ENCODE measurements at regions not wholly inside any gene's neighbourhood (a gene's known extent, or its start where the extent isn't known, plus 50 kb on each side); places are given as distances from the start of the nearest gene placed in this dataset.

- no peak overlapping the region for H3K4me2 ChIP-seq
- CTCF ChIA-PET = no interaction called here
- no peaks in the 10 kb centered on the region for H3K4me1 ChIP-seq (ENCODE audit: control insufficient read depth in 1 of 2, insufficient read depth in 2 of 2, low read depth in 1 of 2, low read length in 1 of 2)
- no peak overlapping the region for H2AFZ ChIP-seq (ENCODE audit: low read depth)
- no peak overlapping the region for H3K27ac ChIP-seq (ENCODE audit: low read depth in 2 of 2, low read length in 1 of 2)
- no peak overlapping the region for H3K4me3 ChIP-seq (ENCODE audit: low read depth in 2 of 2, low read length in 1 of 2)
- no peaks in the 10 kb centered on the region for H3F3A ChIP-seq (replicated peaks; ENCODE audit: insufficient read depth)
- no peaks in the 10 kb centered on the region for H4K20me1 ChIP-seq (ENCODE audit: insufficient read depth)
- H3K79me2 ChIP-seq (ENCODE audit: insufficient read depth) = no peaks in the 10 kb centered on the region
- H3K9me3 ChIP-seq = peaks cover 19% of the 10 kb centered on the region
- no peaks in the 10 kb centered on the region for H3K9me2 ChIP-seq
- H3K36me3 ChIP-seq (replicated peaks in 1 of 2; ENCODE audit: control insufficient read depth in 1 of 2, insufficient read depth in 2 of 2, low read length in 1 of 2) = no peaks in the 10 kb centered on the region
- TF ChIP-seq SIN3A (IDR thresholded peaks at IDR 0.05; ENCODE audit: borderline replicate concordance, low read depth, low read length) = no peak
- no peak for TF ChIP-seq TEAD4 (IDR thresholded peaks at IDR 0.05; ENCODE audit: borderline replicate concordance, insufficient read depth)
- TF ChIP-seq ELF1 (IDR thresholded peaks at IDR 0.05) = no peak
- TF ChIP-seq ZBTB33 (IDR thresholded peaks at IDR 0.05; ENCODE audit: borderline replicate concordance, low read depth) = no peak
- no peak for TF ChIP-seq NRF1 (IDR thresholded peaks at IDR 0.05; ENCODE audit: low read depth, low read length)
- no peak for TF ChIP-seq RFX5 (IDR thresholded peaks at IDR 0.05; ENCODE audit: low read length)
- TF ChIP-seq CTCF (IDR thresholded peaks at IDR 0.05) = no peak
- no peak for TF ChIP-seq RCOR1 (IDR thresholded peaks at IDR 0.05; ENCODE audit: low read length)
- TF ChIP-seq POLR2AphosphoS5 (IDR thresholded peaks at IDR 0.05; ENCODE audit: low read depth, low read length) = no peak
- no peak for TF ChIP-seq YY1 (IDR thresholded peaks at IDR 0.05; ENCODE audit: low read depth)
- TF ChIP-seq EP300 (IDR thresholded peaks at IDR 0.05; ENCODE audit: borderline replicate concordance in 1 of 2, low read depth in 1 of 2, low read length in 1 of 2) = no peak
- TF ChIP-seq FOSL2 (IDR thresholded peaks at IDR 0.05; ENCODE audit: borderline replicate concordance, low read depth) = no peak
- TF ChIP-seq NFIC (IDR thresholded peaks at IDR 0.05; ENCODE audit: borderline replicate concordance) = no peak
- no peak for TF ChIP-seq USF1 (IDR thresholded peaks at IDR 0.05; ENCODE audit: borderline replicate concordance, low read depth)
- no peak for TF ChIP-seq GATA2 (CRISPR knock-in tag; IDR thresholded peaks at IDR 0.05)
- TF ChIP-seq IRF3 (IDR thresholded peaks at IDR 0.05; ENCODE audit: low read depth, low read length) = no peak
- TF ChIP-seq MEF2A (IDR thresholded peaks at IDR 0.05; ENCODE audit: borderline replicate concordance, low read depth) = no peak
- TF ChIP-seq SMC3 (IDR thresholded peaks at IDR 0.05; ENCODE audit: low read depth, low read length) = no peak
- TF ChIP-seq MAX (IDR thresholded peaks at IDR 0.05; ENCODE audit: low read depth) = no peak
- H3K27me3 ChIP-seq (ENCODE audit: insufficient read depth) = no peaks in the 10 kb centered on the region
- no peak overlapping the region for H3K9ac ChIP-seq
- no peak for DNase-seq
- POLR2A ChIA-PET = no interaction called here
These were observed 72.1 kb upstream of the ZNF236 start for GRCh38 chr18:76750269-76750668.

Data from SK-N-SH (cell line).